Common myeloid progenitor, CD34-positive (primary cell): ENCODE measurements at regions not wholly inside any gene's neighbourhood (a gene's known extent, or its start where the extent isn't known, plus 50 kb on each side); places are given as distances from the start of the nearest gene placed in this dataset.

Source experiments
- CTCF ChIA-PET: fragments of 350-600 bp; sonication (Branson Sonifier 250); formaldehyde crosslinking; loops from one replicate; lab custom pipeline; 2021; ENCODE audit warnings: antibody characterized with exemption; lab: Charles Lee
- POLR2A ChIA-PET: fragments of 350-600 bp; sonication (Branson Sonifier 250); formaldehyde crosslinking; loops from one replicate; lab custom pipeline; 2021; ENCODE audit warnings: antibody characterized with exemption; lab: Charles Lee
- DNase-seq, 3 donors: peaks; one replicate each; pipeline versions ENCODE4 v3.0.0 to v3.0.0-alpha.2; 2013
- H3K27ac ChIP-seq, 2 experiments: 1 replicate in 1 of 2; 2 replicates in 1 of 2; pipeline ENCODE4 v1.7.0; 2013; ENCODE audit warnings: inconsistent platforms in 2 of 2, low read length in 2 of 2, mild to moderate bottlenecking in 2 of 2, low read depth in 1 of 2, moderate library complexity in 1 of 2; ENCODE audit not compliant: severe bottlenecking in 2 of 2, insufficient read depth in 1 of 2, poor library complexity in 1 of 2
- H3K27me3 ChIP-seq, 5 experiments: replicated peaks in 2 of 5; 1 replicate in 3 of 5; 2 replicates in 2 of 5; pipeline versions ENCODE4 v1.6.1 to v1.7.0; 2013; ENCODE audit warnings: low read length in 4 of 5, mild to moderate bottlenecking in 2 of 5, moderate library complexity in 2 of 5, inconsistent platforms in 1 of 5; ENCODE audit not compliant: insufficient read depth in 5 of 5, control insufficient read depth in 4 of 5
- H3K36me3 ChIP-seq, 4 experiments: 1 replicate in 2 of 4; 2 replicates in 2 of 4; pipeline versions ENCODE4 v1.6.1 to v1.7.0; 2013; ENCODE audit warnings: low read length in 3 of 4, control low read depth in 1 of 4, mild to moderate bottlenecking in 1 of 4; ENCODE audit not compliant: control insufficient read depth in 4 of 4, insufficient read depth in 4 of 4
- H3K4me1 ChIP-seq, 4 experiments: 1 replicate in 3 of 4; 2 replicates in 1 of 4; pipeline versions ENCODE4 v1.6.1 to v1.7.1; 2013; ENCODE audit warnings: low read length in 3 of 4, mild to moderate bottlenecking in 3 of 4, control low read depth in 1 of 4, inconsistent platforms in 1 of 4, moderate library complexity in 1 of 4; ENCODE audit not compliant: control insufficient read depth in 4 of 4, insufficient read depth in 4 of 4; ENCODE audit errors: control extremely low read depth in 1 of 4
- H3K4me3 ChIP-seq, 7 experiments: 1 replicate in 4 of 7; 2 replicates in 3 of 7; pipeline versions ENCODE4 v1.5.1 to v1.7.0; 2013; ENCODE audit warnings: mild to moderate bottlenecking in 7 of 7, low read length in 6 of 7, moderate library complexity in 6 of 7, inconsistent platforms in 2 of 7, low read depth in 2 of 7, control low read depth in 1 of 7; ENCODE audit not compliant: insufficient read depth in 4 of 7, control insufficient read depth in 1 of 7; ENCODE audit errors: extremely low read depth in 1 of 7
- H3K9me3 ChIP-seq, 5 experiments: 1 replicate in 4 of 5; 2 replicates in 1 of 5; pipeline versions ENCODE4 v1.6.1 to v1.7.1; 2013; ENCODE audit warnings: low read length in 4 of 5, mild to moderate bottlenecking in 2 of 5, inconsistent platforms in 1 of 5, low read depth in 1 of 5, moderate library complexity in 1 of 5; ENCODE audit not compliant: control insufficient read depth in 4 of 5, insufficient read depth in 2 of 5; ENCODE audit errors: control extremely low read depth in 1 of 5
- WGBS: methylation state at CpG from one replicate; pipeline ENCODE4 v1.1.5; 2013; ENCODE audit not compliant: insufficient coverage; 5-methylcytosine and 5-hydroxymethylcytosine counted together

DNA sequence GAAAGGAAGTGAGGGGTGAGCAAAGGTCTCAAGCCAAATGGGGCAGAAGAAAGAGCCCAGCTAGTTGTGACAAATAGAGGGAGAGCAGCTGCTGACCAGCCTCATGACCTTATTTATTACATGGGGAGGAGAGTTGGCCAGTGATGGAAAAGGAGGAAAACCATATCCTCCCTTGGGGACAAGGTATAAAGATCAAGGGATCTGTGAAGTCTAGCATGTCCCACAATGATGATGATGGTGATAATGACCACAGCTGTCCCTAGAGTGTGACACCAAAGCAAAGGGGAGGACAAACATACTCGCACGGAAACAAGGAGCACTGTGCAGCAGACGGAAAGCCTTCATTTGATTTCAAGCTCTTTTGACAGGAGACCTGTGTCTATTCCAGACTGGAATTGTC lies 190.4 kb upstream of the MCHR2 start:
- no peak for DNase-seq
- H3K9me3 ChIP-seq, result no peaks in the 10 kb centered on the region
- CTCF ChIA-PET, result no interaction called here
- H3K27me3 ChIP-seq, result peaks cover 0 to 16% (median 0%) of the 10 kb centered on the region in 5 experiments
- H3K4me1 ChIP-seq, result no peaks in the 10 kb centered on the region
- H3K4me3 ChIP-seq, result no peak overlapping the region
- POLR2A ChIA-PET, result no interaction called here
- no peak overlapping the region for H3K27ac ChIP-seq
- no peaks in the 10 kb centered on the region for H3K36me3 ChIP-seq
- WGBS, result 92% methylated on average over 3 of the region's 3 CpGs

DNA sequence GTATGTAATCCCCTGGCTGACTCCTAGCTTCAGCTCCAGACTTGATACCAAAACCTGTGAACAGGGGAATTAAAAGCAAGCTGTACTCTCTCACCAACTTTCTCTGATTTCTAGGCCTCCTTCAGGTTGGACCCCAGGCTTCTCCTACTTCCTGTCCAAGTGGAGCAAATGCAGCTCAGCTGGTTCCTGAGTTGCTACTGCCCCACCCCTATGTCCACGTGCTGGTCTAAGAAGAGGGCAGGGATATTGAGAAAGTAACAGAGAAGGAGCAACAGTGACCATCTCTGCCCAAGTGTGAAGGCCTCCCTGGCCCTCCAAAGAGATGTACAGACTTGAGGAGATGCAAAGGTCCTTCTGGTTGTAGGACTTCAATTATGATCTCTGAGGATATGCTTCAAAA lies 188.3 kb upstream of the MCHR2 start:
- no peak for DNase-seq
- POLR2A ChIA-PET, result no interaction called here
- Histone ChIP-seq H3K4me1 (no peaks in the 10 kb centered on the region), H3K27me3 (peaks cover 0 to 16% (median 0%) of the 10 kb centered on the region in 5 experiments), H3K4me3 (no peak overlapping the region), H3K27ac (no peak overlapping the region), H3K9me3 (no peaks in the 10 kb centered on the region), H3K36me3 (no peaks in the 10 kb centered on the region)
- CTCF ChIA-PET, result no interaction called here
- no CpG with 5 or more reads among the region's 1 CpG for WGBS

DNA sequence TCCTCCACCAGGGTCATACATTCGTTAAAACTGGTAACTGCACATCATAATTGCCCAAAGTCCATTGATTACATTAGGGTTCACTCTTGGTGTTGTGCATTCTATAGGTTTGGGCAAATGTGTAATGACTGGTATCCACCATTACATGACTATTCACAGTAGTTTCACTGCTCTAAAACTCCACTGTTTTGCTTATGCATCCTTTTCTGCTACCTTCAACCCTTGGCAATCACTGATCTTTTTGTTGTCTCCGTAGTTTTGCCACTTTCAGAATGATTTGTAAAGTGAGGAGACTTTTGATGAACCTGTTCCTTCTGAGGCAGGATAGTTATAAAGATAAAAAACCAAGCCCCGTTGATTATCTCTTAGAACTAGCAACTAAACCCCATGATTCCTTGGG lies 187.3 kb upstream of the MCHR2 start:
- POLR2A ChIA-PET, result no interaction called here
- Histone ChIP-seq H3K27me3 (peaks cover 0 to 15% (median 0%) of the 10 kb centered on the region in 5 experiments), H3K27ac (no peak overlapping the region), H3K4me1 (no peaks in the 10 kb centered on the region), H3K9me3 (no peaks in the 10 kb centered on the region), H3K36me3 (no peaks in the 10 kb centered on the region), H3K4me3 (no peak overlapping the region)
- DNase-seq, result no peak
- WGBS, result no CpG with 5 or more reads among the region's 3 CpGs
- CTCF ChIA-PET, result interaction anchor here (1.1 kb wide), 1 partner anchor 299 kb away, joined by 3 read pairs; no protein-coding TSS in a partner anchor

DNA sequence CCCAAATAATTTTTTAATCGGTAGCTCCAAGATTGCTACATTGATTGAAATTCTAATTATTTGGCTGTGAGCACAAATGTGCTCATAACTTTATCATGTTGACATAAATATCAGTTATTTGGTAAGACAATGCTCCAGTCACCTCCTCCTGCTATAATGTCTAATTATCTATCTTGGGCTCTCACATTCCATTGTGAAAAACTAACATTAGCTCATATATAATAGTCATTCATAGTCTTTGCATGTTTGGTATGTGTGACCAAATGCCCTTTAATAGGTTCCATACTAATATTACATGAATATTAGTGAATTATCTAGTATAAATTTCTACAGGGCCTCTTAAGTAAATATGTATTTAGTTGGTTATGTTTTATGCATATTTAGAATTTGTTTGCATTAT lies 185.6 kb upstream of the MCHR2 start:
- Histone ChIP-seq H3K36me3 (no peaks in the 10 kb centered on the region), H3K4me1 (no peaks in the 10 kb centered on the region), H3K9me3 (no peaks in the 10 kb centered on the region), H3K4me3 (no peak overlapping the region), H3K27ac (no peak overlapping the region), H3K27me3 (peaks cover 0 to 15% (median 0%) of the 10 kb centered on the region in 5 experiments)
- POLR2A ChIA-PET, result no interaction called here
- no CpG with 5 or more reads among the region's 1 CpG for WGBS
- CTCF ChIA-PET, result interaction anchor here (1.0 kb wide), 1 partner anchor 14 kb away, joined by 4 read pairs; no protein-coding TSS in a partner anchor
- no peak for DNase-seq

DNA sequence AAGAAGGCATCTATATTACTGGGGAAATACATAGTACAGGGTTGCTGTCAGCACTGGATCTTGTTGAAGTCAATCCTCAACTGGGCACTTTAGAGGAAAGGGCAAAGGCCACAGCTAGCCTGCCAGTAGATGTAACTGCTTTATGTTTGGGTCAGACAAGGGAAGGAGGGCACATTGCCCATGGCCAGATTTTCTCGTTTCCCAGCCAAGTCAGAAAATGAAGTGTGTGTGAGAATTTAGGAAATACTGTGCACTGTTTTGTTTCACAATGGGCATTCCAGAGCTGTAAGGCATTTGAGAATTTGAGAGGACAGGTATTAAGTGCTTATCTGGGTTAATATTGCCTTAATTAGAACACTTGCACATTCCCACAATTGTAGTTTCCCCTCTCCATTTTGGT lies 183.9 kb upstream of the MCHR2 start:
- Histone ChIP-seq H3K36me3 (no peaks in the 10 kb centered on the region), H3K27ac (no peak overlapping the region), H3K27me3 (peaks cover 0 to 7% (median 0%) of the 10 kb centered on the region in 5 experiments), H3K9me3 (no peaks in the 10 kb centered on the region), H3K4me3 (no peak overlapping the region), H3K4me1 (no peaks in the 10 kb centered on the region)
- DNase-seq, result no peak
- POLR2A ChIA-PET, result no interaction called here
- CTCF ChIA-PET, result no interaction called here
- WGBS, result no CpG with 5 or more reads among the region's 1 CpG

DNA sequence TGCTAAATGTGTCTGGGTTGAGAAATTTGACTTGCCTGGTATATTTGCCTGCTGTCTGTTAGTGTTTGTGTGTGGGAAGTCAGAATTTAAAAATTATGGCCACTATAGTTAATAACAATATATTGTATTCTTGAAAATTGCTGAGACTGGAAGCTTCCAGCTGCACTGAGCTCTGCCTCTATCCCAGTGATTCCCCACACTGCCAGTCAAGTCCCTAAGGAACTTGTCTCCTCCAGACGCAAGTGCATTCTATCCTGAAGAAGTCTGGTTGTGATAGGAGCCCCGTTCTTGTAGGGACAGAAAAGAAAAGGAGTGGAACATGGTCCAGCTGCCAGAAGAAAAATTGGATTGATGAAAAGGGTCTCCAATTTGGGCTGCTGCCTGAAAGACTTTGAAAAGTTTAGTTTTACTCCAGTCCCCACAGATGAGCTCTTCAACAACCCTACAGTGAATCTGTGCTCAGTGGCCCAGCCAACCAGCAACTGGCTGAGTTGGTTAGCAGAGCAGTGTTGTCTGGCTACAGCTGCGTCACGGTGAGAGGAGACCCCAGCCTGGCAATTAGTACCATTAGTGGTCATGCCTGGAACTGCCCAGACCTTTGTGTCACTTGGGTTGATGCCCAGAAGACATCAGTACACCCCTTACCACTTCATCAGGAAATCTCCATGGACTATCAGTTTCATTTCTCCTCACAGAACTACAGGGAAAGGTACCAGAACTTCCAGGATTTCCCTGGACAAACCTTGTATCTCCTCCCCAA lies 183.1 kb upstream of the MCHR2 start:
- 89% methylated on average over 2 of the region's 4 CpGs for WGBS
- no peaks in the 10 kb centered on the region for H3K36me3 ChIP-seq
- ChIA-PET CTCF (interaction anchor here (0.6 to 1.4 kb wide), 4 partner anchors 28 to 306 kb away, joined by 3 read pairs; no protein-coding TSS in a partner anchor), POLR2A (no interaction called here)
- no peaks in the 10 kb centered on the region for H3K9me3 ChIP-seq
- H3K27me3 ChIP-seq, result peaks cover 0 to 6% (median 0%) of the 10 kb centered on the region in 5 experiments
- no peaks in the 10 kb centered on the region for H3K4me1 ChIP-seq
- DNase-seq, result no peak
- no peak overlapping the region for H3K27ac ChIP-seq
- no peak overlapping the region for H3K4me3 ChIP-seq

DNA sequence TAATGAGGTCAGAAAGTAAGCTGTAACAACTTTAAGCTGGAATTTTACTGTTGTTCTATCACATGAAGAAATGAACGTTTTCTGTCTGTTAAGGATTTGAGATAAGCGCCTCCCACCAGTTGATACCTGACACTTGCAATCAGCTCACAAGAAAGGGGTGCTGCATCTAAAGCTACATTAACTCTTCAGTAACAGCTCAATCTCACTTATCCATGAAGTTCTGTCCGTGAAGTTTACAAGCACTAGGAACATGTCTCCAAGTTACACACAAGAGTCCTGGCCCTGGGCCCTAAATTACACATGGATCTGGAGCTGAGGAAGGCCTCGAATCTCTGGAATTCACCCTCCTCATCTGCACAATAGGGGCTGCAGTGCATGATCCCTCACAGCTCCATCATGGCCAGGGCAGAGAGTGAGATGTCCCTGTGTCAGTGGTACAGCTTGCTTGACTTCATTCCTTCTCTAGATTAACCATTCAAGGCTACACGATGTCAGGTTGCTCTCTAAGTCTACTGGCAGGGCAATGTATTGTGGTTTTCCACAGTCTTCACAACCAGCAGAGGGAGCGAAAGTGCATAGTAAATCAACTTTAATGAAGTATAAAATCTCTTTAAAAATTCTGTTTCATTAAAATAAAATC lies 182.4 kb upstream of the MCHR2 start:
- POLR2A ChIA-PET, result no interaction called here
- 58% methylated on average over 3 of the region's 6 CpGs for WGBS
- Histone ChIP-seq H3K36me3 (no peaks in the 10 kb centered on the region), H3K4me3 (no peak overlapping the region), H3K27ac (no peak overlapping the region), H3K9me3 (no peaks in the 10 kb centered on the region), H3K4me1 (no peaks in the 10 kb centered on the region), H3K27me3 (peaks cover 0 to 6% (median 0%) of the 10 kb centered on the region in 5 experiments)
- DNase-seq, result peak; percentile 9 to 42 (median 36)
- CTCF ChIA-PET, result interaction anchor here (0.6 to 1.4 kb wide), 5 partner anchors 27 to 306 kb away, joined by 3 to 4 read pairs (median 3); no protein-coding TSS in a partner anchor
